Coronary artery (tissue), 2 donors: ENCODE measurements at regions not wholly inside any gene's neighbourhood (a gene's known extent, or its start where the extent isn't known, plus 50 kb on each side); places are given as distances from the start of the nearest gene placed in this dataset.

Experiments
- DNase-seq: peaks from one replicate; pipeline ENCODE4 v3.0.0-alpha.2; 2017; ENCODE audit warnings: low spot score
- H3K27ac ChIP-seq, 2 donors: fragments of 200-600 bp; sonication (generic); one replicate each; pipeline ENCODE4 v1.5.1; 2016 to 2019
- H3K4me3 ChIP-seq: fragments of 200-600 bp; sonication (generic); 2 replicates; pipeline ENCODE4 v1.5.1; 2016; ENCODE audit warnings: mild to moderate bottlenecking, moderate library complexity
- TF ChIP-seq, protein P1 (sequence below): fragments of 200-600 bp; sonication (generic); IDR thresholded peaks from one replicate; pipeline ENCODE4 v1.5.1; 2019; ENCODE audit warnings: antibody characterized with exemption

GRCh38 chr16:66199189-66199588, 167.3 kb upstream of the CDH5 start:
- DNase-seq, result no peak
- Histone ChIP-seq H3K27ac (no peak overlapping the region), H3K4me3 (no peak overlapping the region)
- TF ChIP-seq, protein P1, sequence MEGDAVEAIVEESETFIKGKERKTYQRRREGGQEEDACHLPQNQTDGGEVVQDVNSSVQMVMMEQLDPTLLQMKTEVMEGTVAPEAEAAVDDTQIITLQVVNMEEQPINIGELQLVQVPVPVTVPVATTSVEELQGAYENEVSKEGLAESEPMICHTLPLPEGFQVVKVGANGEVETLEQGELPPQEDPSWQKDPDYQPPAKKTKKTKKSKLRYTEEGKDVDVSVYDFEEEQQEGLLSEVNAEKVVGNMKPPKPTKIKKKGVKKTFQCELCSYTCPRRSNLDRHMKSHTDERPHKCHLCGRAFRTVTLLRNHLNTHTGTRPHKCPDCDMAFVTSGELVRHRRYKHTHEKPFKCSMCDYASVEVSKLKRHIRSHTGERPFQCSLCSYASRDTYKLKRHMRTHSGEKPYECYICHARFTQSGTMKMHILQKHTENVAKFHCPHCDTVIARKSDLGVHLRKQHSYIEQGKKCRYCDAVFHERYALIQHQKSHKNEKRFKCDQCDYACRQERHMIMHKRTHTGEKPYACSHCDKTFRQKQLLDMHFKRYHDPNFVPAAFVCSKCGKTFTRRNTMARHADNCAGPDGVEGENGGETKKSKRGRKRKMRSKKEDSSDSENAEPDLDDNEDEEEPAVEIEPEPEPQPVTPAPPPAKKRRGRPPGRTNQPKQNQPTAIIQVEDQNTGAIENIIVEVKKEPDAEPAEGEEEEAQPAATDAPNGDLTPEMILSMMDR, result no peak

DNA sequence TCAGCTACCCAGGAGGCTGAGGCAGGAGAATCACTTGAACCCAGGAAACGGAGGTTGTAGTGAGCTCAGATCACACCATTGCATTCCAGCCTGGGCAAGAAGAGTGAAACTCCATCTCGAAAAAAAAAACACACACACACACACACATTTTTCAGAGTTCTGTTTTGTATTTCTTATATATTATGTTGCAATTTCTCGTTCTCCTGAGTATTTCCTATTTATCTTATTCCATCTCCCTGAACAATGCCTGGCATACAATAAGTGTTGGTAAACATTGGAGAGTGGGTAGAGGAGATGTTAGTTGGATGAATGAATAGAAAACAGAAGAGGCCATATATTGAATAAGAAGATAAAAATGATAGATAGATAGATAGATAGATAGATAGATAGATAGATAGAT, 167.8 kb upstream of the CDH5 start:
- TF ChIP-seq, protein P1, result no peak
- no peak overlapping the region for H3K27ac ChIP-seq
- DNase-seq, result no peak
- H3K4me3 ChIP-seq, result no peak overlapping the region

DNA sequence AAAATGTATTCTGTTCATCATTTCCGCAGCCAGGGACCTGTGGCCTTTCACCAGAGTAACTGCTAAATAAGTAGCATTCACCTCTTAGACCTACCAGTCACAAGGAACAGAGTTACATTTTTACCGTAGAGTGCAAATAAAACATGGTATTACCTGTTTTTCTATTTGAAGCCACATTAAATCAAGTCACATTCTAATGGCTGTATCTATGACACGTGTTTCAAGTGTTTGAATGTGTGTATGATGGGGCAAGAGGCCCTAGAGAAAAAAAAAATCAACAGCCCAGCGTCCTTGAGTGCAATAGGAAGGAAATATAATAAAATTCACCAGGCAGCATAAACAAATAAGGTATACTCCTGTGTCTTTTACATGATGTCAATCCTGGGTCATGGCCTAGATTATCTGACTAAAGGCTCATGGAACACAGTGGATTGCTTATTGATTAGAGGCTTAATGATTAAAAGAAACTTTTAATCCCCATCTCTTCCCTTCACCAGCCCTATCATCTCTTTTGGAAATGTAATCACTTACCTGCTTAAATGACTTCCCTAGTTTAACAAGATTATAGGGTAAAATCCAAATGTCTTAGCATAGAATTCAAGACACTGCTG, 168.7 kb upstream of the CDH5 start:
- no peak overlapping the region for H3K27ac ChIP-seq
- TF ChIP-seq, protein P1, result no peak
- DNase-seq, result no peak
- no peak overlapping the region for H3K4me3 ChIP-seq

DNA sequence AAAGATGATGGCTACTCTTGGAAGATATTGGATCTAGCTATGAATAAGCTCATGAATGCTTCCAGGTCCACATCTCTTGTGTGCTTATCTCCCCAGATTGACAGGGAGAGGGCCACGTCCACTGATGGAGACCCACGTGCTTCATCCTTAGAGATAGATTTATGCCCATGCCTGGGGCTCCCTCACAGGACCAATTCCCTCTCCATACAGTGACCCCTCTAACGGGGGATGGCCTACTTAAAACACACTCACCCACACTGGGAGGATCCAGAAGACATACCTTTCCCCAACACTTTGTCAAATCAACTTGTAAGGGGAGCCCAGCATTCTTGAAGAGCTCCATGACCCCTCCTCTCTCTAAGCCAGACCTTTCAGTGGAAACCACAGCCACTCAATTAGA, 169.7 kb upstream of the CDH5 start:
- DNase-seq, result no peak
- H3K4me3 ChIP-seq, result no peak overlapping the region
- TF ChIP-seq, protein P1, result no peak
- no peak overlapping the region for H3K27ac ChIP-seq

DNA sequence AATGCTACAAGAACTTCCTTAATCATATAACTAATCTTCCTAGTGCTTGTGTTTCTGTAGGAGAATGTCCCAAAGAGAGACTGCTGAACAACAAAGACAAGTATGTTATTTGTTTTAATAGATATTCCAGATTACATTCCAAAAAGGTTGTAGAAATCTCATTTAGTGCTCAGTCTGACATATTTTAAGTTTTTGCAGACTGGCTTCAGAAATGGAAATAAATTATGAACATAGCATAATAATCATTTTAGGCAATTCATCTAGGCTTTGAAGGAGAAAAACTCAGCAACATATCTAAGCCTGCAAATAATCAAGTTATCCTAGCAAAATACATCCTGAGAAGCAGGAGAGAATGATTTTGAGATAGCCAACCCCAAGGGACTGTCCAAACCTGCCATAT, 171.6 kb upstream of the CDH5 start:
- Histone ChIP-seq H3K27ac (no peak overlapping the region), H3K4me3 (no peak overlapping the region)
- TF ChIP-seq, protein P1, result no peak
- no peak for DNase-seq

DNA sequence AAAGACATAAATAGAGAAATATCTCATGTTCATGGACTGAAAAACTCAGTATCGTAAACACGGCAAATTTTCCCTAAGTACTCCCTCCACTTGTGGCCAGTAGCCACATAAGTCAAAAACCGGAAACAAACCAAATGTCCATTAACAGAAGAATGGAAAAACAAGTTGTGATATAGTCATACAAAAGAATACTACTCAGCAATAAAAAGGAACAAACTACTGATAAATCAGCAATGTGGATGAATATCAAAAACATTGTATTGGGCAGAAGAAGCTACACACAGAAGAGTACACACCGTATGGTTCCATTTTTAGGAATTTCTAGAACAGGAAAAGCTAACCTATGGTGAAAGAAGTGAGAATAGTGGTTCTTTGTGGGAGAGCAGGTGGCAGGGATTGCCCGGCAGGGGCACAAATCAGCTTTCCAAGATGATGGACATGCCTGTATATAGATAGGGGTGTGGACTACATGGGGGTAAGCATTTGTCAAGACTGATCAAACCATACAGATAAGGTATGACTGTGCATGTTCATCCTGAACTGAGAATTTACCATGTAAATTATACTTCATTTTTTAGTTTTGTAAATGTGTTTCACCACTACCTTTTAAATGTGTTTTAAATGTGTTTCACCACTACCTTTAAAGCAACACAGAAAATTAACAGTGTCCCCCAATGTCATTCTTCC, 172.8 kb upstream of the CDH5 start:
- TF ChIP-seq, protein P1, result no peak
- no peak overlapping the region for H3K27ac ChIP-seq
- DNase-seq, result no peak
- no peak overlapping the region for H3K4me3 ChIP-seq

- no peak for DNase-seq
- no peak overlapping the region for H3K4me3 ChIP-seq
- TF ChIP-seq, protein P1, result no peak
- H3K27ac ChIP-seq, result peak overlapping the region in 1 of 2 donors; percentile 25
Measured at GRCh38 chr16:66190411-66190810, 176.1 kb upstream of the CDH5 start.
